NOMO-1 treated with dmso at 0.1 percent for 144 hours (cell line): ENCODE measurements at regions not wholly inside any gene's neighbourhood (a gene's known extent, or its start where the extent isn't known, plus 50 kb on each side); places are given as distances from the start of the nearest gene placed in this dataset.
"Not testable (repeated sequence)": the region's sequence is repeated elsewhere in the genome, so short reads cannot be mapped to it uniquely, and the experiment has no call there.

Source experiments
- DNase-seq: peaks from one replicate; lab custom pipeline; 2025; ENCODE audit not compliant: unreplicated experiment; lab: John Stamatoyannopoulos, UW

DNA sequence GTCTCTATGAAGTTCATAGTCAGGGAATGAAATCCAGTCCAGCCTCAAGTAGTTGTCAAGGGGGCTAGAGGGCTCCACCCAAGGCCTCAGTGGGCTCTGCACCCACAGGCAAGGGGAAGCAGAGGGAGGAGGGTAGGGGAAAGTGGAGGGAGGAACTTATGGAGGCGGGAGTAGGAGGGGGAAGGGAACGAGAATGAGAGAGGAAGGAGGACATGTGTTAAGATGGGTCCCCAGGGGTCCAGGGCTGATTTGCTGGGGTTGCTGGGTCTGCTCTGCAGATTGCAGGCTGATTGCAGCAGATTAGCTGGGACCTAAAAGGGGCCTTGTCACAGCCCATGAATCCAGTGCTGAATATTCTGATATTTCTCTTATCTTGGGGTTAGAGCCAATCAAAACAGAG is 166.9 kb upstream of the IL12B start:
- no peak for DNase-seq

DNA sequence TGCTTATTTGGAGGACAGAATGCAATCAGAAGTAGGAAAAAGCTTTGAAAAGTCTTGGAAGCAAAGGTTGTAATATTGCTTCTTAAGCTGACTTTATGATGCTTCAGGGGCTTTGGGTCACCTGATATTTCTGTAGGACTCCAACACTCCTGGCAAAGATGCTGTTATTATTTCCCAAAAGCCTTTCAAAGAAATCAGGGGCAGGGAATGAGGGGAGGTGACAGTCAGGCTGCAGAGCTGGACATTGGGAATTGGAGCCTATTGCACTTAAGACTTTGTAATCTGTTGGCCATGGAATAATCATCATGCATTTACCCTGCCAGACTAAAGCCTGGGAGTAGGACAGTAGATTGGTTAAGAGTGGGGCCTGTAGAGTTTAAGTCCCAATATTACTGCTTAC is 168.3 kb upstream of the IL12B start:
- DNase-seq = no peak

- DNase-seq = not testable (repeated sequence)
Observed at GRCh38 chr5:159502116-159502515, 171.8 kb upstream of the IL12B start.

- DNase-seq = no peak
Observed at GRCh38 chr5:159503236-159503635, 172.9 kb upstream of the IL12B start.

DNA sequence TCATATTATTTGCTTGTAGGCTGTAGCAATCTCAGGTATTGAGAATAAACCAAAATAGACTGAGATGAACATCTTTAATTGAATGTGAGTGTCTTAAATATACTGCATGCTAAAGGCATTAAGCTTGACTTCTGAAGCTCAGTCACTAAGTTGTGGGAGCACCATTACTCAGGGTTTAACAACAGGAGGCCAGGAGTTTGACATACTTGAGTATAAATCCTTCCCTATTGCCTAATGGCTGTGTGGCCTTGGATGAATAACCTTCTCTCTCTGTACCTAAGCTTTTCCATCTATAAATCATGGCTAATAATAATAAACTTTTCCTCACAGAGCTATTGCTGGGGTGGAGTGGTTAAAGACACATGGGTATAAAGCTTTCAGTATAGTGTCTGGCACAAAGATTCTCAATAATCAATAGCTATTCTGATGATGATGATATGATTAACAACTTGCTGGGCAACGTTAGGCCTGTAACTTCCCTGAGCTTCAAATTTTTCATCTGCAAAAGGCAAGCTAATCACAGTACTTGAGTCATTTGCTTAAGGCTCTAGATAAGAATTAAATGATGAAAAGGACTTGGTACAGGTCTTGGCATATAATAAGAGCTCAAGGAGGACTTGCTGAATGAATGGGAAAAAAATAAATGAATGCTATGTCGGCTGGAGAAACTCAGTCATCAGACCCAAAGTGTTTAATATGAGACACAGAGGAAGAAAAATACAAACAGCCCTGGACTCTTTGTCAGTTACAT is 174.0 kb upstream of the IL12B start:
- DNase-seq = no peak

DNA sequence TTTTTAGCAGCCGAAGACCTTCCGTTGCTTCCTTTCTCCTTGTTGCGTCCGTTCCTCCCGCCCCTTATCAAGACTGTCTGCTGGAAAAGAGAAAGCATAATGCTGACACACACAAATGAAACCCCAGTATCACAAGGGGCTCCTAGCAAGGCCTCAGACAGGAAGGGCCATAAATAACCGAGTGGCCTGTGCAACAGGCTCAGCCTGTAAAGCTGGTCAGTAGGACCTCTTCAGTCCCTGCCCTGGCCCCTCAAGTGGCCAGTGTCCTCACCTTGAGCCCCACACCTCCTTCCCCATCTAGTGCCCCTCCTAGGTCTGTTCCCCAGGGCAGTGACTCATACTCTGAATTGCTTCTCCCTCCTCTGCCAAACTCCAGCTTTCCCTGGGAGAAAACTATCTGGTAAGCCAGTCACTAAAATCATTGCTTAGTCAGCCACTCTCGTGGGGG is 174.6 kb upstream of the IL12B start:
- no peak for DNase-seq

GRCh38 chr5:159507055-159507454 is 176.8 kb upstream of the IL12B start:
- no peak for DNase-seq

DNA sequence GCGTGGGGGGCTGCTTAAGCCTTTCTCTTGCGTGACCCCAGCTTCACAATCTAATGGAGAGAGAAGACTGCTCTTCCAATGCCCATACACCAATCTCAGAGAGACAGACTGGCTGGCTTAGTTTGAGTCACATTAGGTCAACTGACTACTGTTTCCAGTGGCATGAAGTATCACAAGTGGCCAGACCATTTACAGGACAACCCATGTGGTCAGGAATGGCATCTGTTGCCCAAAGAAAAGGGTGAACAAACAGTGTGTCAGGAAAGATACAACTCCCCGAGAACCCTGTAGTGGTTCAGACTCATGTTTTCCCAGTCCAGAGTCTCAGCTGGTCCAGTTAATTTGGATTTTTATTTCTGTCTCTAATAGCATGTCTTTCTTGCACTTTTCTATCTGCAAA is 177.4 kb upstream of the IL12B start:
- no peak for DNase-seq

DNA sequence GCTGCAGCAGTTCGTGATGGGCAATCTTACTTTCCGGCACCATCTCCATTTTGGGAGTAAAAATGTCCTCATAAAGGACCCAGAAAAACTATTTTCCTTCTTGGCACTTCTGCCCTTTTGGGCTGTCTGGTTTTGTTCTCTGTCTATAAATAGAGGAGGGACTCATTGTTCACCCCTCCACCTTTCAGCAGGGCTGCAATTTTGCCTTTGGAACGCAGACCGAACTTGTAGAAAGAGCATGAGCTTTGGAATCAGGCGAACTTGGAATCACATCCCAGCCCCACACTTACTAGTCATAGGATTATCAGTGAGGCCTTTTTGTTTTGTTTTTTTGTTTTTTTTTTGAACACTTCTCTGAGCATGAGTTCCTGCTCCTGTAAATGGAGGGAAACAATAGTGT is 178.1 kb upstream of the IL12B start:
- DNase-seq = no peak

GRCh38 chr5:159509002-159509660 is 178.8 kb upstream of the IL12B start:
- no peak for DNase-seq

DNA sequence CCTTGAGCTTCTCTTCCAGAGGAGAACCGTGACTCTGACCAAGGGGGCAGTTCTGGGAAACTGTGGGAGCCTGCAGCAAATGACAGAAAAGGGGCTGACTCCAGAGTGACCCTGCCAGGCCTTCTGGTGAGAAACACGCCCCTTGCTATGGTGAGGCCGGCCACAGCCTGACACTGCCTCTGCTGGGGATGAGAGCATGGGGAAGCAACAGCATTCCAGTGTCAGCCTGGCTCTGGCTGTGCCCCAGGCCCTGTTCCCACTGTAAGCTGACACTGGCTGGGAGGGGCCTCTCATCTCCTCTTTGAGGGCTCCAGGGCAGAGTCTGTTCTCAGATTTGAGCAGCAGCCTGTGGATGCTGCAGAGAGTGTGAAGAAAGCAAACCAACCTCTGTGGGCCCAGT is 180.0 kb upstream of the IL12B start:
- DNase-seq = no peak

DNA sequence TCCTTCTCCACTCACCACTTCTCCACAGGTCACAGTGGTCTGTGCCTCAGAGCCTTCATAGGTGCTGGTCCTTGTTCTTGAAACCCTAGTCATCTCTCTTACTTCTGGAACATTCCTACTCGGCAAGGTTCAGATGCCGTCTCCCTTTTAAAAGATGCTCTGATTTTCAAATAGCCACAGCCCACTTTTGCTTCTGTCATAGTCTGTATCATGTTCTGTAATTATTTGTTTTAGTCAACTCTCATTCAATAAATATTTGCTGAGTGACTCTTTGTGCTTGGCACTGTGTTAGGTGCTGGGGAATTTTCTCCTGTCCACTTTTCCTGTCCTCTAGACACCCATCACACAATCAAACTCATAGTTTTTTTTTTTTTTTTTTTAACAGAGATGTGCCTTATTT is 181.3 kb upstream of the IL12B start:
- no peak for DNase-seq

GRCh38 chr5:159512064-159512463 is 181.8 kb upstream of the IL12B start:
- no peak for DNase-seq

GRCh38 chr5:159514229-159514810 is 184.0 kb upstream of the IL12B start:
- no peak for DNase-seq

GRCh38 chr5:159515197-159515596 is 184.9 kb upstream of the IL12B start:
- DNase-seq = no peak

GRCh38 chr5:159515909-159516415 is 185.7 kb upstream of the IL12B start:
- DNase-seq = peak; percentile 50

GRCh38 chr5:159518371-159518770 is 188.1 kb upstream of the IL12B start:
- DNase-seq = no peak

GRCh38 chr5:159519365-159519764 is 189.1 kb upstream of the IL12B start:
- DNase-seq = no peak

- DNase-seq = no peak
Observed at GRCh38 chr5:159522841-159523240, 192.6 kb upstream of the IL12B start.

- not testable (repeated sequence) for DNase-seq
Observed at GRCh38 chr5:159524279-159524678, 194.0 kb upstream of the IL12B start.

GRCh38 chr5:159525117-159525516 is 194.8 kb upstream of the IL12B start:
- no peak for DNase-seq
